GM19455 (cell line): ENCODE measurements at regions not wholly inside any gene's neighbourhood (a gene's known extent, or its start where the extent isn't known, plus 50 kb on each side); places are given as distances from the start of the nearest gene placed in this dataset.
"Not testable (repeated sequence)": the region's sequence is repeated elsewhere in the genome, so short reads cannot be mapped to it uniquely, and the experiment has no call there.

Source experiments
- ATAC-seq: cut with Tn5 transposase; IDR thresholded peaks from one replicate; pipeline ENCODE4 v1.9.1; 2021; ENCODE audit not compliant: unreplicated experiment

- no peak for ATAC-seq
These were observed 109.6 kb upstream of the FSIP2 start for GRCh38 chr2:185628985-185629384.

- ATAC-seq = no peak
These were observed 105.0 kb upstream of the FSIP2 start for GRCh38 chr2:185633621-185634020.

- ATAC-seq = no peak
These were observed 99.8 kb upstream of the FSIP2 start for GRCh38 chr2:185638771-185639170.

GRCh38 chr2:185640588-185640987 is 98.0 kb upstream of the FSIP2 start:
- no peak for ATAC-seq

- ATAC-seq = no peak
These were observed 95.2 kb upstream of the FSIP2 start for GRCh38 chr2:185643434-185643833.

GRCh38 chr2:185644828-185645227 is 93.8 kb upstream of the FSIP2 start:
- ATAC-seq = no peak

- no peak for ATAC-seq
These were observed 93.1 kb upstream of the FSIP2 start for GRCh38 chr2:185645529-185645928.

GRCh38 chr2:185658750-185659149 is 79.9 kb upstream of the FSIP2 start:
- ATAC-seq = no peak

GRCh38 chr2:185663811-185664210 is 74.8 kb upstream of the FSIP2 start:
- ATAC-seq = no peak

GRCh38 chr2:185664384-185664783 is 74.2 kb upstream of the FSIP2 start:
- no peak for ATAC-seq

- ATAC-seq = no peak
These were observed 73.3 kb upstream of the FSIP2 start for GRCh38 chr2:185665251-185665814.

- ATAC-seq = no peak
These were observed 71.2 kb upstream of the FSIP2 start for GRCh38 chr2:185667452-185667851.

- no peak for ATAC-seq
These were observed 69.9 kb upstream of the FSIP2 start for GRCh38 chr2:185668710-185669109.

- ATAC-seq = no peak
These were observed 64.4 kb upstream of the FSIP2 start for GRCh38 chr2:185674232-185674631.

GRCh38 chr2:185676316-185676715 is 62.3 kb upstream of the FSIP2 start:
- no peak for ATAC-seq

GRCh38 chr2:185687001-185687400 is 51.6 kb upstream of the FSIP2 start:
- not testable (repeated sequence) for ATAC-seq

- no peak for ATAC-seq
These were observed 50.6 kb upstream of the FSIP2 start for GRCh38 chr2:185687967-185688366.
